ENCODE measurements at regions not wholly inside any gene's neighbourhood (a gene's known extent, or its start where the extent isn't known, plus 50 kb on each side); places are given as distances from the start of the nearest gene placed in this dataset.

DNA sequence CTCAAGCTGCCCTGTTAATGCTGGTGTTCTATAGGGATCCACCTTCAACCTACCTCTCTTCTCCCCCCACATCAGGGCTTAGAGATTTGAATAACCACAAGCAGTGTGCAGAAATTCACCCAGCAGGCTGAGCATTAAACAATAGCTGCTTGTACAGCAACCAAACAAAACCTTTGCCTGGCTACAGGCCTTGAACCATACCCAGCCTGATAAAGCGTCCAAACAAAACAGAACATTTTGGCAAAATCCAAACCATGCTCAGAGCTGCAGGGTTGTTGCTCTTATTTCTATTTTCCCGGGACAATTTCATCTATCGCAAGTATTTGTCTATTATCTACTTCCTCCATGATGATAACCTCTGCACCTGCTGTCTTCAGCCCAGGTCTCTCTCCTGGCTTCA, 142.3 kb downstream of the UNC5CL start:
- TF ChIP-seq, protein P1, sequence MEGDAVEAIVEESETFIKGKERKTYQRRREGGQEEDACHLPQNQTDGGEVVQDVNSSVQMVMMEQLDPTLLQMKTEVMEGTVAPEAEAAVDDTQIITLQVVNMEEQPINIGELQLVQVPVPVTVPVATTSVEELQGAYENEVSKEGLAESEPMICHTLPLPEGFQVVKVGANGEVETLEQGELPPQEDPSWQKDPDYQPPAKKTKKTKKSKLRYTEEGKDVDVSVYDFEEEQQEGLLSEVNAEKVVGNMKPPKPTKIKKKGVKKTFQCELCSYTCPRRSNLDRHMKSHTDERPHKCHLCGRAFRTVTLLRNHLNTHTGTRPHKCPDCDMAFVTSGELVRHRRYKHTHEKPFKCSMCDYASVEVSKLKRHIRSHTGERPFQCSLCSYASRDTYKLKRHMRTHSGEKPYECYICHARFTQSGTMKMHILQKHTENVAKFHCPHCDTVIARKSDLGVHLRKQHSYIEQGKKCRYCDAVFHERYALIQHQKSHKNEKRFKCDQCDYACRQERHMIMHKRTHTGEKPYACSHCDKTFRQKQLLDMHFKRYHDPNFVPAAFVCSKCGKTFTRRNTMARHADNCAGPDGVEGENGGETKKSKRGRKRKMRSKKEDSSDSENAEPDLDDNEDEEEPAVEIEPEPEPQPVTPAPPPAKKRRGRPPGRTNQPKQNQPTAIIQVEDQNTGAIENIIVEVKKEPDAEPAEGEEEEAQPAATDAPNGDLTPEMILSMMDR (conservative IDR thresholded peaks at IDR 0.05), result no peak
- H3K9me3 ChIP-seq (ENCODE audit: control insufficient read depth, low read length), result no peaks in the 10 kb centered on the region
- Mint-ChIP-seq H3K36me3 (ENCODE audit: low read depth) (no peaks in the 10 kb centered on the region), H3K27me3 (ENCODE audit: insufficient read depth) (peaks cover 17% of the 10 kb centered on the region), H3K9me3 (no peaks in the 10 kb centered on the region), H3K4me1 (peaks cover 22% of the 10 kb centered on the region), H3K4me3 (no peak overlapping the region), H3K27ac (no peak overlapping the region)
- WGBS, 2 experiments (ENCODE audit: insufficient coverage in 1 of 2, insufficient read length in 1 of 2), result 86 to 89% methylated on average over 3 of the region's 3 CpGs
- no peaks in the 10 kb centered on the region for H3K36me3 ChIP-seq (ENCODE audit: control insufficient read depth, insufficient read depth, low read length)
- H3K27ac ChIP-seq (ENCODE audit: low read depth, low read length), result no peak overlapping the region
- no peak for DNase-seq
- no peak overlapping the region for H3K9ac ChIP-seq (ENCODE audit: extremely low read depth, low read length, poor library complexity, severe bottlenecking)
- no peaks in the 10 kb centered on the region for H3K27me3 ChIP-seq (ENCODE audit: control insufficient read depth, insufficient read depth, low read length, poor library complexity, severe bottlenecking)
- H3K4me1 ChIP-seq (ENCODE audit: control insufficient read depth, insufficient read depth, low read length), result no peaks in the 10 kb centered on the region
- no peak overlapping the region for H3K4me3 ChIP-seq (ENCODE audit: low read length)

DNA sequence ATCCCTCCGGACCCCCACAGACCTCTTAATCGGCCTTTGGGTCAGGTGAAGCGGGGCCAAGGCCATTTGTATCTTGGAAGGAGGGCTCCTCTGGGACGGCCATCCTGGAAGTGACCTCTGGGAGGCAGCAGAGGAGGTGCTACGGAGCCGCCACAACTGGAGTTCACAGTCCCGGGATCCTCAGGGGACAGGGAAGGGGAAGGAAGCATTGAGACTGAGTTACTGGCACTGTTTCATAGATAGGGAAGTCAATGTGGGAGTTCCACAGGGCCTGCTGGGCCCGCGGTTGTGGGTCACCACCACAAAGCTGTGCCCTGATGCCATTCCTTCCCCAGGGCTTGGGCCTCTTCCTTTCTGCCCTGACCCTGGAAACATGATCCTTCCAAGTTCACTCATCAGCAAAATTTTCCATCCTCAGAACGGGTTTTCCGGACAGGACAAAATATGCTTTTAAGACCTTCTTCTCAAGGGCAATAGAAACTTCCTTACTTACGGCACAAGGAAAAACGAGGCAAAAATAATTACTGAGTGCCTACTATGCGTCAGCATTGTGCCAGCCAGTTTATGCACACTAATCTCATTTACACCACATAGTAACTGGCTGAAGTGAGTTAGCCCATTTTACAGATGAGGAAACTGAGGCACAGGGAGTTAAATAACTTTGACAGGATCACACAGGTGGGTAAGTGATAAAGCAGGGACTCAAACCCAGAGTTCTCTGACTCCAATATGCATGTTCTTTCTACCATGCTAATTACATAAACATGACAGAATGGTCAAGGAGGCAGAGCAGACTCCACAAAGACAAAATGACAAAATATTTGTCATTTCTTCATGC, 143.8 kb downstream of the UNC5CL start:
- H3K4me3 ChIP-seq (ENCODE audit: low read length), result no peak overlapping the region
- DNase-seq, result peak; percentile 94
- H3K27me3 ChIP-seq (ENCODE audit: control insufficient read depth, insufficient read depth, low read length, poor library complexity, severe bottlenecking), result no peaks in the 10 kb centered on the region
- TF ChIP-seq, protein P1 (conservative IDR thresholded peaks at IDR 0.05), result peak; percentile 84
- H3K27me3 Mint-ChIP-seq (ENCODE audit: insufficient read depth), result peaks cover 6% of the 10 kb centered on the region
- H3K4me1 ChIP-seq (ENCODE audit: control insufficient read depth, insufficient read depth, low read length), result no peaks in the 10 kb centered on the region
- H3K9ac ChIP-seq (ENCODE audit: extremely low read depth, low read length, poor library complexity, severe bottlenecking), result no peak overlapping the region
- no peak overlapping the region for H3K27ac Mint-ChIP-seq
- no peak overlapping the region for H3K27ac ChIP-seq (ENCODE audit: low read depth, low read length)
- 54 to 61% methylated on average over 11 to 14 of the region's 14 CpGs for WGBS, 2 experiments (ENCODE audit: insufficient coverage in 1 of 2, insufficient read length in 1 of 2)
- H3K36me3 ChIP-seq (ENCODE audit: control insufficient read depth, insufficient read depth, low read length), result no peaks in the 10 kb centered on the region
- H3K9me3 ChIP-seq (ENCODE audit: control insufficient read depth, low read length), result no peaks in the 10 kb centered on the region
- H3K36me3 Mint-ChIP-seq (ENCODE audit: low read depth), result no peaks in the 10 kb centered on the region
- H3K4me3 Mint-ChIP-seq, result no peak overlapping the region
- H3K9me3 Mint-ChIP-seq, result no peaks in the 10 kb centered on the region
- H3K4me1 Mint-ChIP-seq, result peaks cover 22% of the 10 kb centered on the region

DNA sequence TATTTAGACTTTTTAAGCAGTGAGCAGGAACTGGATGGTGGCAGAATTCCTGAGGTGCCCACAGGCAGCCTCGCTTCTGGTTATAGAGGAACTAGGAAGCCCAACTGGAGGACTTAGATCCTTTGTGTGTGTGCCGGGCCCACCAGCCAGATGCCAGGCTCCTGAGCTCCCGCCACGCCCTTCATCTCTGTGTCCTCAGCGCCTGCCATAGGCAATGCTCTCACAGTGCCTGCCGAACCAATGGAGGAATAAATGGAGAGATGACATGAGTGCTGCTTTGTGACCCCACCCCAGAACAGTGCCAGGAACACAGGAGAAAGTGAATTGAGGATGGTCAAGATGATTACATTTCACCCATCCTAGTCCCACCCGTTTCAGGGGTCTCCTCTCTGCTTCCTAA, 146.0 kb downstream of the UNC5CL start:
- H3K36me3 Mint-ChIP-seq (ENCODE audit: low read depth), result no peaks in the 10 kb centered on the region
- no peaks in the 10 kb centered on the region for H3K9me3 Mint-ChIP-seq
- H3K4me1 Mint-ChIP-seq, result peaks cover 19% of the 10 kb centered on the region
- 90 to 93% methylated on average over 5 to 7 of the region's 7 CpGs for WGBS, 2 experiments (ENCODE audit: insufficient coverage in 1 of 2, insufficient read length in 1 of 2)
- no peak overlapping the region for H3K4me3 ChIP-seq (ENCODE audit: low read length)
- no peak overlapping the region for H3K9ac ChIP-seq (ENCODE audit: extremely low read depth, low read length, poor library complexity, severe bottlenecking)
- H3K27me3 ChIP-seq (ENCODE audit: control insufficient read depth, insufficient read depth, low read length, poor library complexity, severe bottlenecking), result no peaks in the 10 kb centered on the region
- no peak overlapping the region for H3K4me3 Mint-ChIP-seq
- no peak overlapping the region for H3K27ac Mint-ChIP-seq
- DNase-seq, result no peak
- H3K36me3 ChIP-seq (ENCODE audit: control insufficient read depth, insufficient read depth, low read length), result no peaks in the 10 kb centered on the region
- no peak overlapping the region for H3K27ac ChIP-seq (ENCODE audit: low read depth, low read length)
- TF ChIP-seq, protein P1 (conservative IDR thresholded peaks at IDR 0.05), result no peak
- H3K27me3 Mint-ChIP-seq (ENCODE audit: insufficient read depth), result peaks cover 6% of the 10 kb centered on the region
- no peaks in the 10 kb centered on the region for H3K9me3 ChIP-seq (ENCODE audit: control insufficient read depth, low read length)
- peaks cover 5% of the 10 kb centered on the region for H3K4me1 ChIP-seq (ENCODE audit: control insufficient read depth, insufficient read depth, low read length)
